ENCODE measurements at regions not wholly inside any gene's neighbourhood (a gene's known extent, or its start where the extent isn't known, plus 50 kb on each side); places are given as distances from the start of the nearest gene placed in this dataset.

DNA sequence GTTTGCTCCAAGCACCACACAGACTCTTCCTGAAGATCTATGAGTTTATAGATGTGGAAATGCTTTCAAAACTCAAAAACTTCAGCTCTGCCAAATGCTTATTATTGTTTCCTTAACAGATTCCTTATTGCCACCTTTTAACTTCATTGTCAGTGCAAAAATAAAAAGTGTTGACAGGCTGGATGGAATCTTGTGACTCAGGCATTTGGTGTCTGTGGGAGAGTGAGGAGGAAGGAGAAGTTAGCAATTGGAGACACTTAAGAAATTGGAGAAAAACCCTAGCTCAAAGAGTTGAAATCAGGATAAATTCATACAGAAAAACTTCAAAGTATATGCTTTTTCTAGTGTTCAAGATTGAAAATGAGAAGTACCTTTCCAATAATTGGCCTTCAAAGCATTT is 140.6 kb upstream of the PUM3 start:
- no peak for DNase-seq (ENCODE audit: low spot score)

- no peak for DNase-seq (ENCODE audit: low spot score)
Observed at GRCh38 chr9:2979957-2980610, 136.2 kb upstream of the PUM3 start.

DNA sequence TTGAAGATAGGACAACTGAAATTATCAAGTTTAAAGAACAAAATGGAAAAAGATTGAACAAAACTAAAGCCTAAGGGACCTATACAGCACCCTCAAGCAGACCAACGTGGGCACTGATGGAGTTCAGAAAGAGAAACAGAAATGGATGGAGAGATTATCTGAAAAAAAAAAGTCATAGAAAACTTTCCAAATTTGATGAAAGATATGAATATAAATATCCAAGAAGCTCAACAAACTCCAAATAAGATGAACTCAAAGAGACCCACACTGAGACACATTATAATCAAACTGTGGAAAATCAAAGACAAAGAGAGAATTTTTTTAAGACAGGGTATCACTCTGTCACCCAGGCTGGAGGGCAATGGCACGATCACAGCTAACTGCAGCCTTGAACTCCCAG is 128.6 kb upstream of the PUM3 start:
- no peak for DNase-seq (ENCODE audit: low spot score)

- DNase-seq (ENCODE audit: low spot score), result no peak
Observed at GRCh38 chr9:2970864-2971263, 127.0 kb upstream of the PUM3 start.

DNA sequence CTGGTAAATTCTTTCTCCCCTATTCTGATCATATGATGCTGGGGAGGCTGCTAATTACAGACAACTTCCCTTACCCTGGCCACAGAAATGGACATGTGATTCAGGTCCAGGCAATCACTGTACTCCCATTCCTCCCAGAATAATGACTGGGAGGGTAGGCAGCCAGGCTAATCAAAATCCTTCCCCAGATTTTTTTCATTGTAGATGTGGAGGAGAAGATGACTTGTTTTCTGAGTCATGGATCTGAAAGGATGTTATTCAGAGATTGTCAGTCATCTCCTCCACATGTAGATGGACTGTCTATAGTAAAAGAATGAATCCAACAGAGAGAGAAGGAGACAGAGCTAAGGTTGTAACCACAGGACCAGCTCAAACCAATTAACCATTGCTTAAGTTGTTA is 123.9 kb upstream of the PUM3 start:
- peak; percentile 34 for DNase-seq (ENCODE audit: low spot score)

- no peak for DNase-seq (ENCODE audit: low spot score)
Observed at GRCh38 chr9:2966565-2967300, 122.8 kb upstream of the PUM3 start.

GRCh38 chr9:2964470-2964869 is 120.6 kb upstream of the PUM3 start:
- DNase-seq (ENCODE audit: low spot score), result no peak

DNA sequence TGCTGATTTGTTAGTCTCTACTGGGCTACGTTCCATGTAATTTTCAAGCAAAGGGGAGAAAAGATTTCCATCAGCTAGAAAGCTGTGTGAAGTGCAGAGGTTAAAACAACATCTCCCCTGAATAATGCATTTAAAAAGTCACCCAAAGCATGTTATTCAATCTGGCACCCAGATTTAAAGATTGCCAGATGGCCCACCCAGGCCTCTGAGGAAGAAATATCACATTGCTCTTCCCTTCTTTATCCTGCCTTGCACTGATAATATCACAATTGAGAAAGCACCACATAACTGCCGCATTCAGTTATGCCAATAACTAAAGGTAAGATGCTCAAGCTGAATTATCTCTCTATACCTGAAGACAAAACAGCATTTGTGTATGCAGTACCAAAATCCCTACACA is 119.4 kb upstream of the PUM3 start:
- no peak for DNase-seq (ENCODE audit: low spot score)

DNA sequence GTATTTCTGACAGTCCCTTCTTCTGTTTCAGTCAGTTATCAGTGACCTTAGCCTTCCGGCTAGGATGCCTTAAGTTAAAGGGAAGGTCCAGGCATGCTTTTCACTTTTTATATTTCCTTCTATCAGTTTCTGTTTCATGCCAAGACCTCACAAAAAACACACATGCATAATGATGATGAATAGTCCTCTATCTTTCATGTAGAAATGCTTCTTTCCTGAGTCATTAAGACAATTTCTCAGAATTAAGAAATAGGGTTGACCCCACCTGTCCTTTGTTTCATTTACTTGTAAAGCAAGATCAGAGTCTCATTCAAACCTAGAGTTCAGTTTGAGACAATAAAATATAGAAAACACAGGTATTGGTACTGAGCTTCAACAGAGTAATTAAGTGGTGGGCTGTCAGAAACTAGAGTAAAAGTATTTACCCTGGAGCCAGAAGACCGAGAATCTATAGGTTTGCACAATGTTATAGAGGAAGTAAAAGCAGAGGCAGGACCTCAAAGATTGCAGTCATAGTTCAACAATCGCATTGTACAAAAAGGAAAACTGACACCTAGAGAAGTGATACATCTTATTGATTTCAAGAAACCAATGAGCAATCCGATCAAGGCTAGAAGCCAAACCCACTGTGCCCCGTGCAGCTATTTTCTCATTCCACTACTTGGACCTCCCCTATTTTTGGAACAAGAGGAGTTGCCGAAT is 118.7 kb upstream of the PUM3 start:
- no peak for DNase-seq (ENCODE audit: low spot score)

GRCh38 chr9:2958219-2958618 is 114.3 kb upstream of the PUM3 start:
- DNase-seq (ENCODE audit: low spot score), result no peak

GRCh38 chr9:2957656-2958200 is 113.8 kb upstream of the PUM3 start:
- no peak for DNase-seq (ENCODE audit: low spot score)

GRCh38 chr9:2955575-2955974 is 111.7 kb upstream of the PUM3 start:
- DNase-seq (ENCODE audit: low spot score), result peak; percentile 3

- no peak for DNase-seq (ENCODE audit: low spot score)
Observed at GRCh38 chr9:2939368-2939767, 95.5 kb upstream of the PUM3 start.

- DNase-seq (ENCODE audit: low spot score), result no peak
Observed at GRCh38 chr9:2936221-2936620, 92.3 kb upstream of the PUM3 start.

DNA sequence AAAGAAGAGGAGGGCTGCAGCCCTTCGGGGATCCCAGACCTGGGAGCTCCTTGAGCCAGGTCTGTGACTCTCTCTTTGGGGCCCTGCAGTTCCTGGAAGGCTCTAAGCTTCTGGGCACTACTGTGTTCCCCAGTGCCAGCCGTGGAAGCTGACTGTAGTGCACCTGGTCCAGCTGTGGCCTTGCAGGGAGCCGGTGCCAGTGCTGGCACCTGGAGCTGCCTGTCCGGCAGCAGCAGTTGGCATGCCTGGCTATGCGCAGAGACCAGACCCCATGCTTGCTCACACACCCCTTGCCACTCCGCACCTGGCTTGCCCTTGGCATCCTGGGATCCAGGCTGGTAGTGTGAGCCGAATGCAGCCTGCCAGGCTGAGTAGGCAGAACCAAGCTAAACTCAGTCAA is 91.0 kb upstream of the PUM3 start:
- DNase-seq (ENCODE audit: low spot score), result no peak

GRCh38 chr9:2934241-2934650 is 90.4 kb upstream of the PUM3 start:
- no peak for DNase-seq (ENCODE audit: low spot score)

- no peak for DNase-seq (ENCODE audit: low spot score)
Observed at GRCh38 chr9:2933165-2934095, 89.5 kb upstream of the PUM3 start.

DNA sequence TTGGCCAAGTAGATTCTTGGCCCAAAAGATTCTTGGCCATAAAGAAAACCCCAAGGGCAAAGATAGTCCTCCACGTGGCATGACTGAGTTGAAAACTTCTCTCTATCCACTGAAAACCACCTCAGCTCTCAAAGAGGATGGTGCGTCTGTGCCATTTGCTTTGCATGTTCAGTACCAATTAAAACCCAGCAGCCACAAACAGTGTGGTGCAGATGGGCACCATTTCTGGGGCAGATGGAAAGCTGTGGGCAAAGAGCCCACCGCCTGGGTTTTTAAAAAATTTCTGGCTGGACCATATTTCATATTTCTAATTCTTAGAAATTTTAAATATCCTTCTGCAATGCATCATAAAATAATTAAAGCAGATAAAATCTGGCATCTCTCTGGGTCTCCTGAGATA is 84.5 kb upstream of the PUM3 start:
- no peak for DNase-seq (ENCODE audit: low spot score)

DNA sequence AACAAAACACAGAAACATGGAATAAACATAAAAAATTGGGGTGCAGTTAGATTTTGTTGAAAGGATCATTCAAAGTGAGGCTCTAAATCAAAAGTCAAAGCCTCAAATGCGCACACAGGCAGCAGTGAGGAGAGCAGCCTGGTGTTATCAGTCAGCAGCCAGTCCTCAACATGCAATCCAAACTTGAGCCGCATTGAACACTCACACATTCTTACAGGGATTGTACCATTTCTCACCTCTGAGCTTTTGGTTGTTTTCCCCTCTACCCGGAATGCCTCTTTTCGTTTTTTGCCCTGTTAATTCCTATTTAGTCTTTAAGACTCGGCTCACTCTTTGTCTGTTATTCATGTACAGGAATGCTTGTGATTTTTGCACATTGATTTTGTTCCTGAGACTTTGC is 81.1 kb upstream of the PUM3 start:
- DNase-seq (ENCODE audit: low spot score), result no peak

GRCh38 chr9:2924380-2924768 is 80.5 kb upstream of the PUM3 start:
- DNase-seq (ENCODE audit: low spot score), result no peak

DNA sequence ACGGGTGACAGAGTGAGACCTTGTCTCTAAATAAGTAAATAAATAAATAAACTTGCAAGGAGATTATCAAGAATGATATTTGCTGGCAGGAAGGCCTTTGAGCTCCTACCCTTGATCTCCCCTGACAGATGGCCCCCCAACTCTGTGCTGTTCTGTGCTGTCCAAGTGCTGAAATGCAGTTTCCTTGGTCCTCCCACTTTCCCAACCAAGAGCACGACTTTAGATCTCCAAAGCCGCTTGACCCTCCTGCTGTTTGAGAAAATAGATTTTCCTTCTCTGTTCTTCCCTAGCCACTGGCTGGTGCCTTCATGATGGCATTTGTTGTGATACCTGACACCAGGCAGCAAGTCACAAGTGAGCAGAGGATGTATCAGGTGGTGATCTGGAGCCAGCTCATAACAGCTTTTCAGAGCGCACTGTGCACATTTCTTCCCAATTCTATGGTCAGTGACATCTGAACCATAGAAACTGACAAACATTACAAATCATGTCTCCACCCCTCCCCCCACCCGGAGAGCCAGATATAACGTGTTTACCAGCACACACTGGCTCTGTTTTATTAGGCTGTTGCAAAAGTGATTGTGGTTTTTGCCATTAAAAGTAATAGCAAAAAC is 80.0 kb upstream of the PUM3 start:
- no peak for DNase-seq (ENCODE audit: low spot score)

DNA sequence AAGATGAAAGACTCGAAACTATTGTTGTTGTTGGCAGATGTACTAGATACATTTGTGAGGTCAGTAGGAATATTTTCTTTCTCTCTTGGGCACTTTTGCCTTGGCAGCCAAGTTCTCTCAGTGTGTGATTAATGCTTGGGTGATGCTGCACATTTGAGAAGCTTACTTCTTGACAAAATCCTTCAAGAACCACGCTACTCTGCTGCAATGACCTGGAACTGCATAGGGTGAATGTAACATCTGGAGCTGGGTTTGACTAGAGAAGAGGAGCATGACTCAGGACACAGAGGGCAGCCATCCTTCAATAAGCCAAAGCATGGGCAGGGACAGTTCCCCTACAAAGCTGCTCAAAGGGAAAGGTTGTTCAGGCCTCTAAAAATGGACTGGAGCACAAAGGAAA is 75.5 kb upstream of the PUM3 start:
- no peak for DNase-seq (ENCODE audit: low spot score)

All from RKO (cell line).